Hepatocyte (in vitro differentiated cells): ENCODE measurements at regions not wholly inside any gene's neighbourhood (a gene's known extent, or its start where the extent isn't known, plus 50 kb on each side); places are given as distances from the start of the nearest gene placed in this dataset.
A peak's percentile ranks its signal among the peaks of the same experiment; 100 is the strongest.

ENCODE experiments used
- DNase-seq: peaks from one replicate; pipeline ENCODE4 v3.0.0-alpha.2; 2016; ENCODE audit warnings: low spot score
- H2AFZ ChIP-seq: fragments of 200-600 bp; sonication (generic); 2 replicates; pipeline ENCODE4 v1.6.0; 2016; ENCODE audit warnings: antibody characterized with exemption, mild to moderate bottlenecking
- H3K27ac ChIP-seq: fragments of 200-600 bp; sonication (generic); 2 replicates; pipeline ENCODE4 v1.5.1; 2016; ENCODE audit warnings: mild to moderate bottlenecking
- H3K27me3 ChIP-seq: fragments of 200-600 bp; sonication (generic); 2 replicates; pipeline ENCODE4 v1.6.1; 2016
- H3K36me3 ChIP-seq: fragments of 200-600 bp; sonication (generic); replicated peaks from 2 replicates; pipeline ENCODE4 v1.5.1; 2016; ENCODE audit warnings: low read depth; ENCODE audit not compliant: insufficient read depth
- H3K4me1 ChIP-seq: fragments of 200-600 bp; sonication (generic); 2 replicates; pipeline ENCODE4 v1.5.1; 2016; ENCODE audit warnings: mild to moderate bottlenecking, moderate library complexity; ENCODE audit not compliant: insufficient read depth
- H3K4me2 ChIP-seq: fragments of 200-600 bp; sonication (generic); 2 replicates; pipeline ENCODE4 v1.6.0; 2016
- H3K4me3 ChIP-seq: fragments of 200-600 bp; sonication (generic); 2 replicates; pipeline ENCODE4 v1.5.1; 2016; ENCODE audit warnings: mild to moderate bottlenecking
- H3K79me2 ChIP-seq: fragments of 200-600 bp; sonication (generic); 2 replicates; pipeline ENCODE4 v1.6.0; 2017; ENCODE audit warnings: mild to moderate bottlenecking
- H3K9me2 ChIP-seq: fragments of 200-600 bp; sonication (generic); replicated peaks from 2 replicates; pipeline ENCODE4 v1.6.0; 2017; ENCODE audit warnings: mild to moderate bottlenecking; ENCODE audit not compliant: insufficient read depth
- H3K9me3 ChIP-seq: fragments of 200-600 bp; sonication (generic); 2 replicates; pipeline ENCODE4 v1.5.1; 2016; ENCODE audit warnings: low read depth, mild to moderate bottlenecking
- H4K20me1 ChIP-seq: fragments of 200-600 bp; sonication (generic); 2 replicates; pipeline ENCODE4 v1.6.0; 2016; ENCODE audit warnings: mild to moderate bottlenecking; ENCODE audit not compliant: insufficient read depth, poor library complexity, severe bottlenecking
- CTCF ChIP-seq: fragments of 200-600 bp; sonication (generic); IDR thresholded peaks from 2 replicates; pipeline ENCODE4 v1.5.1; 2016; ENCODE audit warnings: antibody characterized with exemption, mild to moderate bottlenecking; ENCODE audit not compliant: poor library complexity
- EZH2 ChIP-seq: fragments of 200-600 bp; sonication (generic); IDR thresholded peaks from 2 replicates; pipeline ENCODE4 v1.6.1; 2016; ENCODE audit warnings: antibody characterized with exemption, mild to moderate bottlenecking, borderline replicate concordance
- EZH2phosphoT487 ChIP-seq: fragments of 200-600 bp; sonication (generic); IDR thresholded peaks from one replicate; pipeline ENCODE4 v1.6.1; 2018; ENCODE audit warnings: antibody characterized with exemption, mild to moderate bottlenecking, low read depth, moderate library complexity; ENCODE audit not compliant: unreplicated experiment, severe bottlenecking
- WGBS: methylation state at CpG from one replicate; pipeline ENCODE4 v1.1.6; 2016; ENCODE audit warnings: low lambda C conversion rate; ENCODE audit errors: missing lambda C conversion rate; 5-methylcytosine and 5-hydroxymethylcytosine counted together

GRCh38 chr6:26241033-26241895 lies 123.7 kb upstream of the BTN3A2 start:
- TF ChIP-seq CTCF = no peak
- TF ChIP-seq EZH2phosphoT487 = no peak
- no peak for TF ChIP-seq EZH2
- H3K36me3 ChIP-seq = no peaks in the 10 kb centered on the region
- peak overlapping the region; percentile 12 for H3K4me3 ChIP-seq
- no peaks in the 10 kb centered on the region for H3K9me2 ChIP-seq
- H3K27ac ChIP-seq = peak overlapping the region; percentile 96
- H3K27me3 ChIP-seq = no peaks in the 10 kb centered on the region
- no peaks in the 10 kb centered on the region for H3K9me3 ChIP-seq
- H4K20me1 ChIP-seq = no peaks in the 10 kb centered on the region
- no peak for DNase-seq
- peaks cover 6% of the 10 kb centered on the region for H3K4me1 ChIP-seq
- H2AFZ ChIP-seq = peak overlapping the region; percentile 28
- peak overlapping the region; percentile 70 for H3K4me2 ChIP-seq
- WGBS = 75% methylated on average over 38 of the region's 38 CpGs
- H3K79me2 ChIP-seq = no peaks in the 10 kb centered on the region

- peak overlapping the region; percentile 52 for H3K4me2 ChIP-seq
- TF ChIP-seq EZH2phosphoT487 (no peak), EZH2 (no peak), CTCF (no peak)
- H3K79me2 ChIP-seq = no peaks in the 10 kb centered on the region
- peak; percentile 78 for DNase-seq
- peak overlapping the region; percentile 96 for H3K27ac ChIP-seq
- no peaks in the 10 kb centered on the region for H3K27me3 ChIP-seq
- no peaks in the 10 kb centered on the region for H4K20me1 ChIP-seq
- no peaks in the 10 kb centered on the region for H3K9me2 ChIP-seq
- H3K36me3 ChIP-seq = no peaks in the 10 kb centered on the region
- H3K4me1 ChIP-seq = peaks cover 6% of the 10 kb centered on the region
- 35% methylated on average over 2 of the region's 2 CpGs for WGBS
- H3K4me3 ChIP-seq = no peak overlapping the region
- H2AFZ ChIP-seq = no peak overlapping the region
- H3K9me3 ChIP-seq = no peaks in the 10 kb centered on the region
Measured at GRCh38 chr6:26243132-26243531, 121.9 kb upstream of the BTN3A2 start.

GRCh38 chr6:26243752-26244151 lies 121.2 kb upstream of the BTN3A2 start:
- peak; percentile 78 for DNase-seq

More at GRCh38 chr6:26243752-26244151, 121.2 kb upstream of the BTN3A2 start:
- Histone ChIP-seq H3K4me1 (peaks cover 6% of the 10 kb centered on the region), H3K9me2 (no peaks in the 10 kb centered on the region), H3K4me3 (no peak overlapping the region), H3K4me2 (peak overlapping the region; percentile 52), H3K27ac (peak overlapping the region; percentile 96), H3K9me3 (no peaks in the 10 kb centered on the region), H3K27me3 (no peaks in the 10 kb centered on the region), H3K79me2 (no peaks in the 10 kb centered on the region), H4K20me1 (no peaks in the 10 kb centered on the region), H3K36me3 (no peaks in the 10 kb centered on the region), H2AFZ (no peak overlapping the region)
- WGBS = 43% methylated on average over 2 of the region's 2 CpGs
- TF ChIP-seq CTCF (no peak), EZH2phosphoT487 (no peak), EZH2 (no peak)
